Psoas muscle (tissue), 7 donors: ENCODE measurements at regions not wholly inside any gene's neighbourhood (a gene's known extent, or its start where the extent isn't known, plus 50 kb on each side); places are given as distances from the start of the nearest gene placed in this dataset.
"Not testable (repeated sequence)": the region's sequence is repeated elsewhere in the genome, so short reads cannot be mapped to it uniquely, and the experiment has no call there.

ENCODE experiments used
- ATAC-seq, 4 donors: fragments of 200-7000 bp; cut with Tn5 transposase; one replicate each; pipeline ENCODE4 v1.9.1; 2020; ENCODE audit warnings: moderate library complexity in 3 of 4, mild to moderate bottlenecking in 2 of 4
- DNase-seq, 2 donors: peaks; one replicate each; pipeline ENCODE4 v3.0.0-alpha.2; 2020
- H3K27ac ChIP-seq: fragments of 200-600 bp; one replicate; pipeline ENCODE4 v1.8.0; 2022
- H3K27me3 ChIP-seq, 3 donors: fragments of 200-600 bp in 1 of 3; one replicate each; pipeline versions ENCODE4 v1.6.1 to v1.8.0; 2013 to 2022; ENCODE audit warnings: low read length in 2 of 3, mild to moderate bottlenecking in 2 of 3, moderate library complexity in 1 of 3; ENCODE audit not compliant: insufficient read depth in 3 of 3
- H3K36me3 ChIP-seq, 2 donors: fragments of 200-600 bp in 1 of 2; one replicate each; pipeline versions ENCODE4 v1.6.1 to v1.8.0; 2013 to 2022; ENCODE audit warnings: low read depth in 1 of 2, mild to moderate bottlenecking in 1 of 2, moderate library complexity in 1 of 2; ENCODE audit not compliant: insufficient read depth in 1 of 2
- H3K4me1 ChIP-seq: fragments of 200-600 bp; one replicate; pipeline ENCODE4 v1.8.0; 2022
- H3K4me3 ChIP-seq: fragments of 200-600 bp; one replicate; pipeline ENCODE4 v1.8.0; 2022; ENCODE audit warnings: mild to moderate bottlenecking
- H3K9me3 ChIP-seq: fragments of 200-600 bp; one replicate; pipeline ENCODE4 v1.8.0; 2022
- WGBS, 3 donors: extraction: QIAGEN DNeasy Blood & Tissue Kit; methylation state at CpG; one replicate each; pipeline versions ENCODE4 v1.1.6 to v1.1.7; 2013; 5-methylcytosine and 5-hydroxymethylcytosine counted together
- intact Hi-C, 2 donors: fragments of 100-400 bp; cut with DNase I; formaldehyde crosslinking; loops; one replicate each; pipeline versions ENCODE4 v1.11.0 to v1.14.2; 2022
- TF ChIP-seq, protein P1 (sequence below): fragments of 200-600 bp; IDR thresholded peaks from one replicate; pipeline ENCODE4 v1.8.0; 2022; ENCODE audit warnings: antibody characterized with exemption
- donor health status: healthy with polysubstance abuse.
- donor health status: DM: no; HTN: no; CAD: no; lungs with moderate emphysema.
- donor health status: Bipolar disorder and iron deficiency.
- donor health status: healthy.
- donor health status: DM: yes; HTN: yes; CAD: no.
- donor health status: DM: no; HTN: no; CAD: no.
- donor health status: DM: yes; HTN: yes; CAD: no.

DNA sequence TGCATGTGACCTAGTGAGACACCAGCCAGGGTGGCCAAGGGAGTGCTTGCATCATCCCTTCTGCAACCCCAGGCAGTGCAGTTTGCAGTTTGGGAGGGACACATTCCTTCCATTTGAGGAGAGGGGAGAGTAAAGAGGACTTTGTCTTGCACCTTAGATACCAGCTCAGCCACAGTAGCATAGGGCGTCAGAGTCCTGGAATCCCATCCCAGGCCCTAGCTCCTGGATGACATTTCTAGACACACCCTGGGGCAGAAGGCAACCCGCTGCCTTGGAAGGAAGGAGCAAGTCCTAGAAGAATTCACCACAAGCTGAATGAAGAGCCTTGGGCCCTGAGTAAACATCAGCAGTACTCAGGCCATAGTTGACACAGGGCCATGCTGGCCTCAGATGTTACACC lies 680.4 kb upstream of the IMPG1 start:
- no peak overlapping the region for H3K4me3 ChIP-seq
- no peaks in the 10 kb centered on the region for H3K4me1 ChIP-seq
- H3K9me3 ChIP-seq = no peaks in the 10 kb centered on the region
- 88 to 93% (median 92%) methylated on average over 2 of the region's 2 CpGs for WGBS, 3 donors
- no peak overlapping the region for H3K27ac ChIP-seq
- H3K27me3 ChIP-seq = no peaks in the 10 kb centered on the region
- DNase-seq = no peak
- no peaks in the 10 kb centered on the region for H3K36me3 ChIP-seq
- ATAC-seq = no peak
- intact Hi-C loops = no loop called here
- TF ChIP-seq, protein P1, sequence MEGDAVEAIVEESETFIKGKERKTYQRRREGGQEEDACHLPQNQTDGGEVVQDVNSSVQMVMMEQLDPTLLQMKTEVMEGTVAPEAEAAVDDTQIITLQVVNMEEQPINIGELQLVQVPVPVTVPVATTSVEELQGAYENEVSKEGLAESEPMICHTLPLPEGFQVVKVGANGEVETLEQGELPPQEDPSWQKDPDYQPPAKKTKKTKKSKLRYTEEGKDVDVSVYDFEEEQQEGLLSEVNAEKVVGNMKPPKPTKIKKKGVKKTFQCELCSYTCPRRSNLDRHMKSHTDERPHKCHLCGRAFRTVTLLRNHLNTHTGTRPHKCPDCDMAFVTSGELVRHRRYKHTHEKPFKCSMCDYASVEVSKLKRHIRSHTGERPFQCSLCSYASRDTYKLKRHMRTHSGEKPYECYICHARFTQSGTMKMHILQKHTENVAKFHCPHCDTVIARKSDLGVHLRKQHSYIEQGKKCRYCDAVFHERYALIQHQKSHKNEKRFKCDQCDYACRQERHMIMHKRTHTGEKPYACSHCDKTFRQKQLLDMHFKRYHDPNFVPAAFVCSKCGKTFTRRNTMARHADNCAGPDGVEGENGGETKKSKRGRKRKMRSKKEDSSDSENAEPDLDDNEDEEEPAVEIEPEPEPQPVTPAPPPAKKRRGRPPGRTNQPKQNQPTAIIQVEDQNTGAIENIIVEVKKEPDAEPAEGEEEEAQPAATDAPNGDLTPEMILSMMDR = no peak

DNA sequence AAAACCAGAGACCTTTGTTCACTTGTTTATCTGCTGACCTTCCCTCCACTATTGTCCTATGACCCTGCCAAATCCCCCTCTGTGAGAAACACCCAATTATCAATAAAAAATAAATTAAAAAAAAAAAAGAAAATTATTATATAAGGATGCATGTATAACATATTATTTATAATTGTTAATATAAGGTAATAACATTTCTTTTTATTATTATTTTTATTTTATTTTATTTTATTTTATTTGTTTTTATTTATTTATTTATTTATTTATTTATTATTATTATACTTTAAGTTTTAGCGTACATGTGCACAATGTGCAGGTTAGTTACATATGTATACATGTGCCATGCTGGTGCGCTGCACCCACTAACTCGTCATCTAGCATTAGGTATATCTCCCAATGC lies 672.9 kb upstream of the IMPG1 start:
- WGBS, 3 donors = 100% methylated on average over 1 to 3 of the region's 3 CpGs; no CpG with 5 or more reads in 1 of the 3 donors
- H3K9me3 ChIP-seq, H3K27me3 ChIP-seq, DNase-seq, H3K36me3 ChIP-seq, intact Hi-C loops, H3K4me3 ChIP-seq, H3K4me1 ChIP-seq, ATAC-seq, H3K27ac ChIP-seq: not testable (repeated sequence)

DNA sequence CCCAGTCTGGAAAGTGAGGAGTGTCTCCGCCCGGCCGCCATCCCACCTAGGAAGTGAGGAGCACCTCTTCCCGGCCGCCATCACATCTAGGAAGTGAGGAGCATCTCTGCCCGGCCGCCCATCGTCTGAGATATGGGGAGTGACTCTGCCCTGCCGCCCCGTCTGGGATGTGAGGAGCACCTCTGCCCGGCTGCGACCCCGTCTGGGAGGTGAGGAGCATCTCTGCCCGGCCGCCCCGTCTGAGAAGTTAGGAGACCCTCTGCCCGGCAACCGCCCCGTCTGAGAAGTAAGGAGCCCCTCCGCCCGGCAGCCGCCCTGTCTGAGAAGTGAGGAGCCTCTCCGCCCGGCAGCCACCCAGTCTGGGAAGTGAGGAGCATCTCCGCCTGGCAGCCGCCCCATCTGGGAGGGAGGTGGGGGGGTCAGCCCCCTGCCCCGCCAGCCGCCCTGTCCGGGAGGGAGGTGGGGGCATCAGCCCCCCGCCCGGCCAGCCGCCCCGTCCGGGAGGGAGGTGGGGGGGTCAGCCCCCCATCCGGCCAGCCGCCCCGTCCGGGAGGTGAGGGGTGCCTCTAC lies 671.8 kb upstream of the IMPG1 start:
- H3K36me3 ChIP-seq, DNase-seq, H3K27me3 ChIP-seq, H3K9me3 ChIP-seq, ATAC-seq, intact Hi-C loops, H3K27ac ChIP-seq, H3K4me1 ChIP-seq, H3K4me3 ChIP-seq: not testable (repeated sequence)
- 93 to 94% methylated on average over 6 to 36 of the region's 38 CpGs; no CpG with 5 or more reads in 1 of the 3 donors for WGBS, 3 donors

DNA sequence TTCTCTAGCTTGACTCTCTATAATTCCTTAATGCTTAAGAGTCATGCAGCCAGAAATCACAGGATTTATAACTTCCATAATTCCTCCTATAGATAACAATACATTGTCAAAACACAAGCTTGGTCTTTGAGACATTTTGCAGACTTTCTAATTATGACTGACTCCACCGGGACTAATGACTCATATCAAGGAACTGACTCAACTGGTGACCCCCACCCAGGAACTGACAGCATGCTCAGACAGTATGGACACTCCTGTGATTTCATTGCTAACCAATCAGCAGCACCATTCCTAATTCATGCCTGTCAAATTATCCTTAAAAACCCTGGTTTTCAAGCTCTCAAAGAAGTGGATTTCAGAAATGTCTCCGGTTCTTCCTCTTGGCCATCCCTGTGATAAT lies 670.5 kb upstream of the IMPG1 start:
- no peak for DNase-seq
- 87 to 94% (median 89%) methylated on average over 2 of the region's 2 CpGs for WGBS, 3 donors
- TF ChIP-seq, protein P1 = no peak
- Histone ChIP-seq H3K27me3 (no peaks in the 10 kb centered on the region), H3K4me3 (no peak overlapping the region), H3K36me3 (no peaks in the 10 kb centered on the region), H3K9me3 (no peaks in the 10 kb centered on the region), H3K27ac (no peak overlapping the region), H3K4me1 (no peaks in the 10 kb centered on the region)
- intact Hi-C loops = no loop called here
- no peak for ATAC-seq

DNA sequence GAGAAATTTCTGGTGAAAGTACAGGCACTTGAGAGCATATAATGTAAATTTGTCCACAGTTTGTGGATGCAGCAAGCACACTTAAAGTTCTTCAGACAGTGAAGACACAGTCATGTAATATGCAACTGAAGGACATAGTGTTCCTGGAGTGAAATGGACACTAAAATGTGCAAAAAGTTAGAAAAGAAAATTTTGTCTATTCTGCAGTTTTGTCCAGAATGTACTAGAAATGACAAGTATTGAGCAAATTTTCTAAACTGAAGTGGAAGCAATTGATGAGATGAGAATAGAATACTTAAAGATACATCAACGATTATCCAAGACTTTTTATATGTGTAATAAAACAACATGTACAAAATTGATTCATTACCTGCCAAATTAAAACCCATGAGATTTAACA lies 647.0 kb upstream of the IMPG1 start:
- Histone ChIP-seq H3K4me3 (no peak overlapping the region), H3K36me3 (no peaks in the 10 kb centered on the region), H3K9me3 (no peaks in the 10 kb centered on the region), H3K4me1 (no peaks in the 10 kb centered on the region), H3K27ac (no peak overlapping the region), H3K27me3 (no peaks in the 10 kb centered on the region)
- intact Hi-C loops = no loop called here
- ATAC-seq (no peak), DNase-seq (no peak)
- TF ChIP-seq, protein P1 = no peak
- WGBS, 3 donors = 73 to 80% (median 76%) methylated on average over 1 of the region's 1 CpG
